ENCODE measurements at regions not wholly inside any gene's neighbourhood (a gene's known extent, or its start where the extent isn't known, plus 50 kb on each side); places are given as distances from the start of the nearest gene placed in this dataset.

DNA sequence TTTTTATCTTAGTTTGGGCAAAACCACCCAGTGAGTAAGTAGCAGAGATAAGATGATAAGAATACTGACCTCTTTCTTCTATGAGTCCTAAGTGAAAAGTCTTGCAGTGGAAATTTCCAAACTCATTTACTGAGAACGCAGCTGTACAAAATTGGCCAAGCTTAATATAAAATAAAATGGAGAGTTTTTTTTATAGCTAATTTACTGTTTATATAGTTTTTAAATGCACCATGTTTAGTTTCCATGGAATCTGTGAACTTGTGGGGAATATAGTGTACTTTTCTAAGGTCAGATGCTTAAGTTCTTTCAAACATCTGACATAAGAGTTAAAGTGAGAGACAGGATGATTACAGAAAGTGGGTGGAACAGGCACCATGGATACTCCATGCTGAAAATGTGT, 833.5 kb downstream of the ADGRL2 start:
- DNase-seq (ENCODE audit: low read depth, low spot score) (no peak), FAIRE-seq (no peak), ATAC-seq (no peak)
- H3K9ac ChIP-seq (ENCODE audit: control insufficient read depth, insufficient read depth, low read length), result no peak overlapping the region
- intact Hi-C loops (cut with micrococcal nuclease; ENCODE audit: unreplicated experiment), result no loop called here
- POLR2A ChIA-PET, result no interaction called here
- no peak overlapping the region for H3K4me3 ChIP-seq
- no peaks in the 10 kb centered on the region for H3K79me2 ChIP-seq (ENCODE audit: control insufficient read depth, insufficient read depth, low read length)
- CTCF ChIA-PET, result no interaction called here
- H2AFZ ChIP-seq (ENCODE audit: control insufficient read depth, low read depth, low read length), result no peak overlapping the region
- no peaks in the 10 kb centered on the region for H3K9me3 ChIP-seq (replicated peaks; ENCODE audit: control insufficient read depth, insufficient read depth, low read length)
- H3K4me1 ChIP-seq (ENCODE audit: control insufficient read depth, insufficient read depth, low read length), result no peaks in the 10 kb centered on the region
- 50% methylated on average over 1 of the region's 1 CpG for WGBS (ENCODE audit: insufficient coverage, insufficient replicate concordance, low lambda C conversion rate, missing lambda C conversion rate)
- no peak overlapping the region for H3K27ac ChIP-seq (ENCODE audit: control insufficient read depth, insufficient read depth)
- TF ChIP-seq, protein P1, sequence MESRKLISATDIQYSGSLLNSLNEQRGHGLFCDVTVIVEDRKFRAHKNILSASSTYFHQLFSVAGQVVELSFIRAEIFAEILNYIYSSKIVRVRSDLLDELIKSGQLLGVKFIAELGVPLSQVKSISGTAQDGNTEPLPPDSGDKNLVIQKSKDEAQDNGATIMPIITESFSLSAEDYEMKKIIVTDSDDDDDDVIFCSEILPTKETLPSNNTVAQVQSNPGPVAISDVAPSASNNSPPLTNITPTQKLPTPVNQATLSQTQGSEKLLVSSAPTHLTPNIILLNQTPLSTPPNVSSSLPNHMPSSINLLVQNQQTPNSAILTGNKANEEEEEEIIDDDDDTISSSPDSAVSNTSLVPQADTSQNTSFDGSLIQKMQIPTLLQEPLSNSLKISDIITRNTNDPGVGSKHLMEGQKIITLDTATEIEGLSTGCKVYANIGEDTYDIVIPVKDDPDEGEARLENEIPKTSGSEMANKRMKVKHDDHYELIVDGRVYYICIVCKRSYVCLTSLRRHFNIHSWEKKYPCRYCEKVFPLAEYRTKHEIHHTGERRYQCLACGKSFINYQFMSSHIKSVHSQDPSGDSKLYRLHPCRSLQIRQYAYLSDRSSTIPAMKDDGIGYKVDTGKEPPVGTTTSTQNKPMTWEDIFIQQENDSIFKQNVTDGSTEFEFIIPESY (IDR thresholded peaks at IDR 0.05), result no peak
- TF ChIP-seq HDAC6 (IDR thresholded peaks at IDR 0.05; ENCODE audit: unreplicated experiment) (no peak), CREB1 (IDR thresholded peaks at IDR 0.05; ENCODE audit: low read depth) (no peak), TBL1XR1 (IDR thresholded peaks at IDR 0.05; ENCODE audit: low read depth, low read length) (no peak), EP300 (IDR thresholded peaks at IDR 0.05; ENCODE audit: borderline replicate concordance in 1 of 2, control insufficient read depth in 1 of 2, low read depth in 2 of 2, low read length in 2 of 2) (no peak), CBX5 (IDR thresholded peaks at IDR 0.05; ENCODE audit: low read depth) (no peak), TCF3 (IDR thresholded peaks at IDR 0.05; ENCODE audit: borderline replicate concordance, insufficient read depth, low read depth, low read length) (no peak), NR2C2 (IDR thresholded peaks at IDR 0.05; ENCODE audit: borderline replicate concordance, control insufficient read depth, insufficient read length, low read depth) (no peak), HCFC1 (IDR thresholded peaks at IDR 0.05; ENCODE audit: low read length) (no peak)
- TF ChIP-seq, protein P2, sequence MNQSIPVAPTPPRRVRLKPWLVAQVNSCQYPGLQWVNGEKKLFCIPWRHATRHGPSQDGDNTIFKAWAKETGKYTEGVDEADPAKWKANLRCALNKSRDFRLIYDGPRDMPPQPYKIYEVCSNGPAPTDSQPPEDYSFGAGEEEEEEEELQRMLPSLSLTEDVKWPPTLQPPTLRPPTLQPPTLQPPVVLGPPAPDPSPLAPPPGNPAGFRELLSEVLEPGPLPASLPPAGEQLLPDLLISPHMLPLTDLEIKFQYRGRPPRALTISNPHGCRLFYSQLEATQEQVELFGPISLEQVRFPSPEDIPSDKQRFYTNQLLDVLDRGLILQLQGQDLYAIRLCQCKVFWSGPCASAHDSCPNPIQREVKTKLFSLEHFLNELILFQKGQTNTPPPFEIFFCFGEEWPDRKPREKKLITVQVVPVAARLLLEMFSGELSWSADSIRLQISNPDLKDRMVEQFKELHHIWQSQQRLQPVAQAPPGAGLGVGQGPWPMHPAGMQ (IDR thresholded peaks at IDR 0.05; ENCODE audit: borderline replicate concordance), result no peak
- H3K4me2 ChIP-seq (ENCODE audit: control insufficient read depth, insufficient read depth), result no peak overlapping the region
- H3K27me3 ChIP-seq (replicated peaks in 1 of 2; ENCODE audit: control insufficient read depth in 2 of 2, insufficient read depth in 2 of 2, low read length in 1 of 2), result no peaks in the 10 kb centered on the region
- RAD21 ChIA-PET (ENCODE audit: unreplicated experiment), result no interaction called here
- BruUV-seq (replicated peaks), result no TSS peak
- in situ Hi-C loops (cut with MboI), result no loop called here
- SMC1A ChIA-PET (ENCODE audit: uncharacterized antibody, unreplicated experiment), result no interaction called here
- H4K20me1 ChIP-seq (ENCODE audit: control insufficient read depth, insufficient read depth), result no peaks in the 10 kb centered on the region
- H3K36me3 ChIP-seq (ENCODE audit: control insufficient read depth in 2 of 2, insufficient read depth in 2 of 2, low read length in 1 of 2), result no peaks in the 10 kb centered on the region
